Prostate gland (tissue), 2 donors: ENCODE measurements at regions not wholly inside any gene's neighbourhood (a gene's known extent, or its start where the extent isn't known, plus 50 kb on each side); places are given as distances from the start of the nearest gene placed in this dataset.

Source experiments
- POLR2A ChIP-seq: fragments of 450-650 bp; IDR thresholded peaks from one replicate; pipeline ENCODE4 v1.6.1; 2016; ENCODE audit warnings: antibody characterized with exemption, mild to moderate bottlenecking
- TF ChIP-seq, protein P1 (sequence below), 4 experiments: fragments of 200-600 bp in 2 of 4; fragments of 450-650 bp in 2 of 4; sonication (generic) in 2 of 4; IDR thresholded peaks; 1 replicate in 3 of 4; 2 replicates in 1 of 4; pipeline ENCODE4 v1.5.1; 2016 to 2019; ENCODE audit warnings: antibody characterized with exemption in 4 of 4, mild to moderate bottlenecking in 2 of 4, moderate library complexity in 2 of 4

DNA sequence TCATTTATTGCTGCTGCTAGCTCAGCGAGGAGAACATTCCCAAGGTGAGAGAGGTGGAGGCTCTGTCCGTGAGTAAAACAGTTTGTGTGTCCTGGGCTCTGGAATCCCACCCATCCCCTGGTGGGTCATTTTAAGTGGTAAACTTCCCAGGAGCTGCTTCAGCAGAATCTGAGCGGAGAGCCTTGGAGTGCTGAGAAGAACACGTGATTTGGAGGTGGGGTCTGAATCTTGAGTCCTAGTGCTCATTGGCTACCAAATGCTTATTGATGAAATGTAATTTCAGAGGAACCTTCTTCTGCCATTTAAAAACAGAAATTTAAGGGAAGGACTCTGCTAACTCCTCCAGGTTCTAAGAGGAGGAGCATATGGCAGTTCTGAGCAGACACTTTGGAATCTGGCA is 132.4 kb downstream of the CDH26 start:
- no peak for TF ChIP-seq POLR2A
- TF ChIP-seq, protein P1, sequence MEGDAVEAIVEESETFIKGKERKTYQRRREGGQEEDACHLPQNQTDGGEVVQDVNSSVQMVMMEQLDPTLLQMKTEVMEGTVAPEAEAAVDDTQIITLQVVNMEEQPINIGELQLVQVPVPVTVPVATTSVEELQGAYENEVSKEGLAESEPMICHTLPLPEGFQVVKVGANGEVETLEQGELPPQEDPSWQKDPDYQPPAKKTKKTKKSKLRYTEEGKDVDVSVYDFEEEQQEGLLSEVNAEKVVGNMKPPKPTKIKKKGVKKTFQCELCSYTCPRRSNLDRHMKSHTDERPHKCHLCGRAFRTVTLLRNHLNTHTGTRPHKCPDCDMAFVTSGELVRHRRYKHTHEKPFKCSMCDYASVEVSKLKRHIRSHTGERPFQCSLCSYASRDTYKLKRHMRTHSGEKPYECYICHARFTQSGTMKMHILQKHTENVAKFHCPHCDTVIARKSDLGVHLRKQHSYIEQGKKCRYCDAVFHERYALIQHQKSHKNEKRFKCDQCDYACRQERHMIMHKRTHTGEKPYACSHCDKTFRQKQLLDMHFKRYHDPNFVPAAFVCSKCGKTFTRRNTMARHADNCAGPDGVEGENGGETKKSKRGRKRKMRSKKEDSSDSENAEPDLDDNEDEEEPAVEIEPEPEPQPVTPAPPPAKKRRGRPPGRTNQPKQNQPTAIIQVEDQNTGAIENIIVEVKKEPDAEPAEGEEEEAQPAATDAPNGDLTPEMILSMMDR (IDR thresholded peaks at IDR 0.05), result no peak
